Panc1 (cell line): ENCODE measurements at regions not wholly inside any gene's neighbourhood (a gene's known extent, or its start where the extent isn't known, plus 50 kb on each side); places are given as distances from the start of the nearest gene placed in this dataset.

Experiments
- CTCF ChIP-seq: fragments of 450-650 bp; IDR thresholded peaks from 2 replicates; pipeline ENCODE4 v1.5.1; 2017; ENCODE audit warnings: mild to moderate bottlenecking
- POLR2AphosphoS5 ChIP-seq: IDR thresholded peaks from 2 replicates; pipeline ENCODE4 v1.6.1; 2012; ENCODE audit warnings: mild to moderate bottlenecking, low read depth, low read length, moderate library complexity
- REST ChIP-seq, 2 experiments: IDR thresholded peaks; 2 replicates each; pipeline ENCODE4 v1.6.1; 2011 to 2012; ENCODE audit warnings: low read depth in 2 of 2, control low read depth in 1 of 2, low read length in 1 of 2, mild to moderate bottlenecking in 1 of 2, moderate library complexity in 1 of 2; ENCODE audit not compliant: insufficient read depth in 1 of 2
- SIN3A ChIP-seq: IDR thresholded peaks from 2 replicates; pipeline ENCODE4 v1.6.1; 2012; ENCODE audit warnings: low read depth, mild to moderate bottlenecking, low read length, moderate library complexity, borderline replicate concordance; ENCODE audit not compliant: insufficient read depth
- TCF7L2 ChIP-seq: IDR thresholded peaks from 2 replicates; pipeline ENCODE4 v1.6.1; 2011; ENCODE audit warnings: mild to moderate bottlenecking, low read depth, low read length, inconsistent platforms

GRCh38 chr5:29148581-29148980 lies 2044.9 kb upstream of the CDH6 start:
- TF ChIP-seq CTCF (no peak), POLR2AphosphoS5 (no peak), REST (IDR thresholded peaks at IDR 0.05; ENCODE audit: insufficient read depth in 1 of 2, low read depth in 2 of 2, low read length in 1 of 2) (no peak), SIN3A (no peak), TCF7L2 (no peak)
